Stomach (tissue), 4 donors: ENCODE measurements at regions not wholly inside any gene's neighbourhood (a gene's known extent, or its start where the extent isn't known, plus 50 kb on each side); places are given as distances from the start of the nearest gene placed in this dataset.

Experiments used
- POLR2A ChIP-seq, 4 donors: fragments of 450-650 bp; IDR thresholded peaks; one replicate each; pipeline ENCODE4 v1.6.1; 2016; ENCODE audit warnings: antibody characterized with exemption in 4 of 4, control low read depth in 2 of 4, mild to moderate bottlenecking in 1 of 4, moderate library complexity in 1 of 4
- POLR2AphosphoS5 ChIP-seq, 3 donors: sonication (generic); formaldehyde crosslinking; IDR thresholded peaks; one replicate each; pipeline ENCODE4 v1.6.1; 2016; ENCODE audit warnings: antibody characterized with exemption in 3 of 3
- TF ChIP-seq, protein P1 (sequence below), 7 experiments: fragments of 450-650 bp in 4 of 7; fragments of 200-600 bp in 3 of 7; sonication (generic) in 3 of 7; IDR thresholded peaks; one replicate each; pipeline ENCODE4 v1.5.1; 2016 to 2019; ENCODE audit warnings: antibody characterized with exemption in 7 of 7, control low read depth in 2 of 7, mild to moderate bottlenecking in 1 of 7

DNA sequence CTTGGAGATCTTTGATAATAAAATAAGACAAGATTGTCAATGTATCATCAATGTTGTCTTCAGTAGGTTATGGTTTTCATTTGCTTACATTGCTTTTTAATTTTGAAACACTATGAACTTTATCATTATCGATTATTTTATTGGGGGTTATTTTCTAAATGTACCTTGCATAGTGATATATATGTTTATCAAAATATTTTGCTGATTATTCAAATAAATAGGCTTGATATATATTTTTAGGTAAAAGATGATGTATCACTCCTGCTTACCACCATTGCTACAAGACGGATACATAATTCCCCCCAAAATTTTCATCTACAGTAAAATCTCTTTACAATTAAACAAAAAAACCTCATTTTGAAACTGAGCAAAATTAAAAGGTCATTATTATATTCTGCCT, 293.8 kb downstream of the SUCLG1 start:
- TF ChIP-seq POLR2A (IDR thresholded peaks at IDR 0.05), result no peak
- TF ChIP-seq, protein P1, sequence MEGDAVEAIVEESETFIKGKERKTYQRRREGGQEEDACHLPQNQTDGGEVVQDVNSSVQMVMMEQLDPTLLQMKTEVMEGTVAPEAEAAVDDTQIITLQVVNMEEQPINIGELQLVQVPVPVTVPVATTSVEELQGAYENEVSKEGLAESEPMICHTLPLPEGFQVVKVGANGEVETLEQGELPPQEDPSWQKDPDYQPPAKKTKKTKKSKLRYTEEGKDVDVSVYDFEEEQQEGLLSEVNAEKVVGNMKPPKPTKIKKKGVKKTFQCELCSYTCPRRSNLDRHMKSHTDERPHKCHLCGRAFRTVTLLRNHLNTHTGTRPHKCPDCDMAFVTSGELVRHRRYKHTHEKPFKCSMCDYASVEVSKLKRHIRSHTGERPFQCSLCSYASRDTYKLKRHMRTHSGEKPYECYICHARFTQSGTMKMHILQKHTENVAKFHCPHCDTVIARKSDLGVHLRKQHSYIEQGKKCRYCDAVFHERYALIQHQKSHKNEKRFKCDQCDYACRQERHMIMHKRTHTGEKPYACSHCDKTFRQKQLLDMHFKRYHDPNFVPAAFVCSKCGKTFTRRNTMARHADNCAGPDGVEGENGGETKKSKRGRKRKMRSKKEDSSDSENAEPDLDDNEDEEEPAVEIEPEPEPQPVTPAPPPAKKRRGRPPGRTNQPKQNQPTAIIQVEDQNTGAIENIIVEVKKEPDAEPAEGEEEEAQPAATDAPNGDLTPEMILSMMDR (IDR thresholded peaks at IDR 0.05), result no peak
- TF ChIP-seq POLR2AphosphoS5 (IDR thresholded peaks at IDR 0.05), result no peak
